ENCODE measurements at regions not wholly inside any gene's neighbourhood (a gene's known extent, or its start where the extent isn't known, plus 50 kb on each side); places are given as distances from the start of the nearest gene placed in this dataset.

- no peak for DNase-seq
Observed at GRCh38 chr5:65068410-65068809, 299.7 kb downstream of the CWC27 start.

GRCh38 chr5:65070026-65070425, 301.3 kb downstream of the CWC27 start:
- no peak for DNase-seq

GRCh38 chr5:65072850-65073249, 304.1 kb downstream of the CWC27 start:
- no peak for DNase-seq

- no peak for DNase-seq
Observed at GRCh38 chr5:65073250-65073661, 304.5 kb downstream of the CWC27 start.

GRCh38 chr5:65075623-65076250, 307.0 kb downstream of the CWC27 start:
- DNase-seq: no peak

GRCh38 chr5:65076251-65076869, 307.6 kb downstream of the CWC27 start:
- peak; percentile 46 for DNase-seq

GRCh38 chr5:65077653-65078052, 308.9 kb downstream of the CWC27 start:
- DNase-seq: no peak

- DNase-seq: no peak
Observed at GRCh38 chr5:65078331-65078730, 309.6 kb downstream of the CWC27 start.

- DNase-seq: no peak
Observed at GRCh38 chr5:65081071-65081470, 312.3 kb downstream of the CWC27 start.

GRCh38 chr5:65084795-65085515, 316.2 kb downstream of the CWC27 start:
- DNase-seq: no peak

- DNase-seq: no peak
Observed at GRCh38 chr5:65085516-65085850, 316.8 kb downstream of the CWC27 start.

- DNase-seq: no peak
Observed at GRCh38 chr5:65086234-65086890, 317.6 kb downstream of the CWC27 start.

- DNase-seq: no peak
Observed at GRCh38 chr5:65087154-65087553, 318.4 kb downstream of the CWC27 start.

GRCh38 chr5:65094279-65094678, 325.5 kb downstream of the CWC27 start:
- DNase-seq: no peak

GRCh38 chr5:65098393-65098792, 329.7 kb downstream of the CWC27 start:
- no peak for DNase-seq
